Endothelial cell of umbilical vein (primary cell): ENCODE measurements at regions not wholly inside any gene's neighbourhood (a gene's known extent, or its start where the extent isn't known, plus 50 kb on each side); places are given as distances from the start of the nearest gene placed in this dataset.

Experiments used
- BruUV-seq: library from RNA; stranded (reverse); fragments of 400-500 nt; replicated peaks from 2 replicates; lab custom pipeline; 2021; lab: Mats Ljungman, UMichigan
- CTCF ChIA-PET: fragments of 300-600, 350-600 bp; sonication (Branson Sonifier 250); formaldehyde crosslinking; loops from one replicate; lab custom pipeline; 2021; ENCODE audit warnings: antibody characterized with exemption, inconsistent platforms; lab: Charles Lee
- POLR2A ChIA-PET: fragments of 300-600, 350-600 bp; sonication (Branson Sonifier 250); formaldehyde crosslinking; loops from one replicate; lab custom pipeline; 2021; ENCODE audit warnings: antibody characterized with exemption, inconsistent platforms; lab: Charles Lee
- DNase-seq: peaks from one replicate; pipeline ENCODE4 v3.0.0-alpha.2; 2011; ENCODE audit warnings: low read depth, low spot score
- FAIRE-seq: peaks from 2 replicates; lab custom pipeline; 2011; peaks lifted over from hg19 to GRCh38; lab: Jason Lieb, UNC
- H2AFZ ChIP-seq: 2 replicates; pipeline ENCODE4 v1.6.0; 2012; ENCODE audit warnings: low read depth, low read length, control low read depth, inconsistent platforms
- H3K27ac ChIP-seq: 2 replicates; pipeline ENCODE4 v1.5.1; 2011; ENCODE audit warnings: low read depth, mild to moderate bottlenecking, control low read depth, low read length, moderate library complexity; ENCODE audit not compliant: insufficient read depth
- H3K27me3 ChIP-seq, 2 experiments: 2 replicates each; pipeline versions ENCODE4 v1.6.0 to v1.6.1; 2011; ENCODE audit warnings: low read length in 2 of 2, mixed read lengths in 1 of 2; ENCODE audit not compliant: control insufficient read depth in 2 of 2, insufficient read depth in 2 of 2
- H3K36me3 ChIP-seq, 2 experiments: 2 replicates in 1 of 2; 3 replicates in 1 of 2; pipeline ENCODE4 v1.5.1; 2011; ENCODE audit warnings: low read length in 2 of 2, mild to moderate bottlenecking in 1 of 2, moderate library complexity in 1 of 2; ENCODE audit not compliant: control insufficient read depth in 2 of 2, insufficient read depth in 2 of 2; ENCODE audit errors: extremely low read depth in 1 of 2
- H3K4me1 ChIP-seq: 3 replicates; pipeline ENCODE4 v1.5.1; 2011; ENCODE audit warnings: mild to moderate bottlenecking, low read length; ENCODE audit not compliant: control insufficient read depth, insufficient read depth; ENCODE audit errors: extremely low read depth
- H3K4me2 ChIP-seq: 2 replicates; pipeline ENCODE4 v1.6.1; 2011; ENCODE audit warnings: low read length, control low read depth, mixed read lengths; ENCODE audit not compliant: insufficient read depth
- H3K4me3 ChIP-seq, 3 experiments: fragments of 200-600 bp in 1 of 3; sonication (generic), shearing (Covaris generic) in 1 of 3; replicated peaks in 1 of 3; 2 replicates each; pipeline ENCODE4 v1.5.1; 2011 to 2016; ENCODE audit warnings: control low read depth in 3 of 3, low read length in 3 of 3, mild to moderate bottlenecking in 2 of 3, inconsistent platforms in 1 of 3, low read depth in 1 of 3, moderate library complexity in 1 of 3; ENCODE audit not compliant: insufficient read depth in 1 of 3
- H3K79me2 ChIP-seq: 2 replicates; pipeline ENCODE4 v1.6.0; 2012; ENCODE audit warnings: low read length, inconsistent platforms; ENCODE audit not compliant: control insufficient read depth, insufficient read depth
- H3K9ac ChIP-seq: replicated peaks from 2 replicates; pipeline ENCODE3; 2011; ENCODE audit warnings: low read length, control low read depth; ENCODE audit not compliant: insufficient read depth; ENCODE audit errors: extremely low read depth
- H3K9me1 ChIP-seq: replicated peaks from 3 replicates; pipeline ENCODE4 v1.6.0; 2011; ENCODE audit warnings: mild to moderate bottlenecking, low read length; ENCODE audit not compliant: control insufficient read depth, insufficient read depth; ENCODE audit errors: extremely low read depth
- H3K9me3 ChIP-seq: replicated peaks from 2 replicates; pipeline ENCODE4 v1.5.1; 2012; ENCODE audit warnings: low read length, inconsistent platforms; ENCODE audit not compliant: control insufficient read depth, insufficient read depth
- H4K20me1 ChIP-seq: replicated peaks from 2 replicates; pipeline ENCODE3; 2011; ENCODE audit warnings: mild to moderate bottlenecking, low read length; ENCODE audit not compliant: control insufficient read depth, insufficient read depth; ENCODE audit errors: extremely low read depth
- EZH2 ChIP-seq: IDR thresholded peaks from 2 replicates; pipeline ENCODE4 v1.6.1; 2012; ENCODE audit warnings: borderline replicate concordance, low read depth, mild to moderate bottlenecking, moderate library complexity, low read length, inconsistent platforms; ENCODE audit not compliant: severe bottlenecking
- FOS ChIP-seq: IDR thresholded peaks from 2 replicates; pipeline ENCODE4 v1.6.1; 2011; ENCODE audit warnings: mild to moderate bottlenecking, low read length, moderate library complexity, borderline replicate concordance; ENCODE audit not compliant: insufficient read depth
- GATA2 ChIP-seq: IDR thresholded peaks from 2 replicates; pipeline ENCODE4 v1.7.0; 2011; ENCODE audit warnings: low read depth, mild to moderate bottlenecking, moderate library complexity, mixed read lengths, low read length; ENCODE audit not compliant: insufficient read length, insufficient read depth
- JUN ChIP-seq: IDR thresholded peaks from 2 replicates; pipeline ENCODE4 v1.6.1; 2011; ENCODE audit warnings: borderline replicate concordance, low read depth; ENCODE audit not compliant: insufficient read length, insufficient read depth
- MAX ChIP-seq: IDR thresholded peaks from 2 replicates; pipeline ENCODE4 v1.6.1; 2011; ENCODE audit not compliant: insufficient read depth, insufficient read length
- MYC ChIP-seq: IDR thresholded peaks from one replicate; pipeline ENCODE4 v1.6.1; 2011; ENCODE audit warnings: mild to moderate bottlenecking, low read depth, low read length
- POLR2A ChIP-seq: IDR thresholded peaks from 2 replicates; pipeline ENCODE4 v1.6.1; 2012; ENCODE audit warnings: low read depth, mild to moderate bottlenecking, control low read depth, low read length
- POLR2AphosphoS5 ChIP-seq: IDR thresholded peaks from 2 replicates; pipeline ENCODE4 v1.6.1; 2012; ENCODE audit warnings: low read depth, mild to moderate bottlenecking, control low read depth, low read length, moderate library complexity; ENCODE audit not compliant: insufficient read depth
- dilution Hi-C: fragments of 300-500 bp; cut with MboI; formaldehyde crosslinking; loops from one replicate; pipeline ENCODE4 v1.15.0; 2019; ENCODE audit warnings: low sequenced_read_pairs; ENCODE audit not compliant: extremely low pct_ligation_motif_present
- intact Hi-C: fragments of 100-400 bp; cut with micrococcal nuclease; formaldehyde crosslinking; loops from one replicate; pipeline ENCODE4 v1.10.0; 2022
- TF ChIP-seq, protein P1 (sequence below), 2 donors: IDR thresholded peaks; 1 replicate in 1 of 2; 2 replicates in 1 of 2; pipeline ENCODE4 v1.5.1; 2011; ENCODE audit warnings: low read length in 2 of 2, mild to moderate bottlenecking in 2 of 2, moderate library complexity in 2 of 2, control low read depth in 1 of 2, inconsistent platforms in 1 of 2, low read depth in 1 of 2; ENCODE audit not compliant: insufficient read depth in 1 of 2; ENCODE audit errors: extremely low read depth in 1 of 2

DNA sequence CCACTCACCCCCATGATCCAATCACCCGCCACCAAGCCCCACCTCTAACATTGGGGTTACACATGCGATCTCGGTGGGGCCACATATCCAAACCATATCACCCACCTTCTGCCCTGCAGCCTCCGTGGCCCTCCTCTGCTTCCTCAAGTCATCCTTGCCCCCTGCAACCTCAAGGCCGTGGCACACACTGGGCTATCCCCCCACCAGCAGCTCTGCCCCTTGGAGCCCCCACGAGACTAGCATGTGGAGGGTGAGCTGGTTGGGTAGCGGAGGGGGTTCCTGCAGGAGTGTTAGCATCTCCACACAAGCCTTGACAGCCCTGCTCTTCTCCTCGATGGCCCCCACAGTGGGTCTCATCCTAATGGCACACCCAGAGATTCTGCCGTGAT is 100.8 kb downstream of the TOMM20 start:
- no peaks in the 10 kb centered on the region for H3K9me3 ChIP-seq
- no peaks in the 10 kb centered on the region for H3K4me1 ChIP-seq
- H3K9ac ChIP-seq = no peak overlapping the region
- BruUV-seq = no TSS peak
- H2AFZ ChIP-seq = no peak overlapping the region
- H3K27ac ChIP-seq = no peak overlapping the region
- FAIRE-seq (no peak), DNase-seq (no peak)
- ChIA-PET CTCF (no interaction called here), POLR2A (no interaction called here)
- H3K4me2 ChIP-seq = no peak overlapping the region
- no peaks in the 10 kb centered on the region for H3K79me2 ChIP-seq
- H3K27me3 ChIP-seq = no peaks in the 10 kb centered on the region
- H3K4me3 ChIP-seq = no peak overlapping the region
- H3K36me3 ChIP-seq = no peaks in the 10 kb centered on the region
- dilution Hi-C loops (no loop called here), intact Hi-C loops (no loop called here)
- H3K9me1 ChIP-seq = no peaks in the 10 kb centered on the region
- H4K20me1 ChIP-seq = no peaks in the 10 kb centered on the region
- TF ChIP-seq POLR2AphosphoS5 (no peak), POLR2A (no peak), JUN (no peak), MYC (no peak), GATA2 (no peak), EZH2 (no peak), MAX (no peak), FOS (no peak)
- TF ChIP-seq, protein P1, sequence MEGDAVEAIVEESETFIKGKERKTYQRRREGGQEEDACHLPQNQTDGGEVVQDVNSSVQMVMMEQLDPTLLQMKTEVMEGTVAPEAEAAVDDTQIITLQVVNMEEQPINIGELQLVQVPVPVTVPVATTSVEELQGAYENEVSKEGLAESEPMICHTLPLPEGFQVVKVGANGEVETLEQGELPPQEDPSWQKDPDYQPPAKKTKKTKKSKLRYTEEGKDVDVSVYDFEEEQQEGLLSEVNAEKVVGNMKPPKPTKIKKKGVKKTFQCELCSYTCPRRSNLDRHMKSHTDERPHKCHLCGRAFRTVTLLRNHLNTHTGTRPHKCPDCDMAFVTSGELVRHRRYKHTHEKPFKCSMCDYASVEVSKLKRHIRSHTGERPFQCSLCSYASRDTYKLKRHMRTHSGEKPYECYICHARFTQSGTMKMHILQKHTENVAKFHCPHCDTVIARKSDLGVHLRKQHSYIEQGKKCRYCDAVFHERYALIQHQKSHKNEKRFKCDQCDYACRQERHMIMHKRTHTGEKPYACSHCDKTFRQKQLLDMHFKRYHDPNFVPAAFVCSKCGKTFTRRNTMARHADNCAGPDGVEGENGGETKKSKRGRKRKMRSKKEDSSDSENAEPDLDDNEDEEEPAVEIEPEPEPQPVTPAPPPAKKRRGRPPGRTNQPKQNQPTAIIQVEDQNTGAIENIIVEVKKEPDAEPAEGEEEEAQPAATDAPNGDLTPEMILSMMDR (IDR thresholded peaks at IDR 0.05; ENCODE audit: extremely low read depth in 1 of 2, insufficient read depth in 1 of 2, low read depth in 1 of 2, low read length in 2 of 2) = no peak
